ENCODE measurements at regions not wholly inside any gene's neighbourhood (a gene's known extent, or its start where the extent isn't known, plus 50 kb on each side); places are given as distances from the start of the nearest gene placed in this dataset.

DNA sequence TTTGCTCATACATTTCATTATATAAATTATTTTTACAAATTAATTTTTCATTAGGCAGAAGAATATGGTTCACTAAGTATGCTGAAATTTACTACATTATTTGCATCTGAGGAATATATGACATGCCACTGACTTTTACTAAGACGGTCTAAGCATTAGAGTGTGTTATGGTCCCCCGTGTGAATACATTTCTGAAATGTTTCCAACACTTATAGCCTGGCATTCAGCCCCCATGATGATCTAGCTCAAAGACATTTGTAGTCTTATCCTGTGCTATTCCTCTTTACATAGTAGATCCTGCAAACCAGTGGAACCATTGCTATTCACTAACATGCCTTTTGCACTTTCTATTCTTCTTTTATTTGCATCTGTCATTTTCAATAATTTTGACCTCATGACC lies 1878.0 kb downstream of the MRPL39 start:
- TF ChIP-seq POLR2AphosphoS5 (IDR thresholded peaks at IDR 0.05) (no peak), CTCF (IDR thresholded peaks at IDR 0.05) (no peak)
